T-helper 2 cell treated with Interferon-gamma antibody and Interleukin-4, amounts not matched to agents 100 ng/mL and 5 ng/mL, for 36 hours (primary cell): ENCODE measurements at regions not wholly inside any gene's neighbourhood (a gene's known extent, or its start where the extent isn't known, plus 50 kb on each side); places are given as distances from the start of the nearest gene placed in this dataset.
"Not testable (repeated sequence)": the region's sequence is repeated elsewhere in the genome, so short reads cannot be mapped to it uniquely, and the experiment has no call there.

ENCODE experiments used
- intact Hi-C: fragments of 100-400 bp; cut with micrococcal nuclease; formaldehyde crosslinking; loops from one replicate; pipeline ENCODE4 v1.15.1; 2023

- intact Hi-C loops: no loop called here
Observed at GRCh38 chr21:36207577-36208320, 51.1 kb downstream of the DOP1B start.

- intact Hi-C loops: loop anchor here (1.0 kb wide), 4 partner anchors 34 to 123 kb away; no protein-coding TSS in a partner anchor
Observed at GRCh38 chr21:36208326-36209013, 51.8 kb downstream of the DOP1B start.

- intact Hi-C loops: loop anchor here (1.0 kb wide), 4 partner anchors 35 to 122 kb away; no protein-coding TSS in a partner anchor
Observed at GRCh38 chr21:36209626-36210171, 53.1 kb downstream of the DOP1B start.

- intact Hi-C loops: no loop called here
Observed at GRCh38 chr21:36210779-36211659, 54.4 kb downstream of the DOP1B start.

- intact Hi-C loops: no loop called here
Observed at GRCh38 chr21:36211660-36212512, 55.3 kb downstream of the DOP1B start.

- intact Hi-C loops: no loop called here
Observed at GRCh38 chr21:36212513-36212780, 55.8 kb downstream of the DOP1B start.

- intact Hi-C loops: no loop called here
Observed at GRCh38 chr21:36214561-36214960, 57.9 kb downstream of the DOP1B start.

- intact Hi-C loops: no loop called here
Observed at GRCh38 chr21:36217743-36218142, 61.1 kb downstream of the DOP1B start.

- intact Hi-C loops: no loop called here
Observed at GRCh38 chr21:36218691-36219090, 62.1 kb downstream of the DOP1B start.

GRCh38 chr21:36223451-36223850 is 66.8 kb downstream of the DOP1B start:
- intact Hi-C loops: no loop called here

GRCh38 chr21:36229181-36229580 is 72.6 kb downstream of the DOP1B start:
- intact Hi-C loops: no loop called here

- intact Hi-C loops: not testable (repeated sequence)
Observed at GRCh38 chr21:36231444-36231843, 74.8 kb downstream of the DOP1B start.

- intact Hi-C loops: no loop called here
Observed at GRCh38 chr21:36232641-36233040, 76.0 kb downstream of the DOP1B start.

- intact Hi-C loops: no loop called here
Observed at GRCh38 chr21:36235058-36235582, 78.5 kb downstream of the DOP1B start.

GRCh38 chr21:36236052-36236730 is 79.6 kb downstream of the DOP1B start:
- intact Hi-C loops: no loop called here

- intact Hi-C loops: no loop called here
Observed at GRCh38 chr21:36237441-36237840, 80.8 kb downstream of the DOP1B start.

GRCh38 chr21:36239585-36239984 is 80.4 kb upstream of the MORC3 start:
- intact Hi-C loops: no loop called here

GRCh38 chr21:36241717-36242116 is 78.3 kb upstream of the MORC3 start:
- intact Hi-C loops: no loop called here

- intact Hi-C loops: no loop called here
Observed at GRCh38 chr21:36245115-36245514, 74.9 kb upstream of the MORC3 start.

- intact Hi-C loops: no loop called here
Observed at GRCh38 chr21:36245649-36246048, 74.3 kb upstream of the MORC3 start.
